ENCODE measurements at regions not wholly inside any gene's neighbourhood (a gene's known extent, or its start where the extent isn't known, plus 50 kb on each side); places are given as distances from the start of the nearest gene placed in this dataset.

DNA sequence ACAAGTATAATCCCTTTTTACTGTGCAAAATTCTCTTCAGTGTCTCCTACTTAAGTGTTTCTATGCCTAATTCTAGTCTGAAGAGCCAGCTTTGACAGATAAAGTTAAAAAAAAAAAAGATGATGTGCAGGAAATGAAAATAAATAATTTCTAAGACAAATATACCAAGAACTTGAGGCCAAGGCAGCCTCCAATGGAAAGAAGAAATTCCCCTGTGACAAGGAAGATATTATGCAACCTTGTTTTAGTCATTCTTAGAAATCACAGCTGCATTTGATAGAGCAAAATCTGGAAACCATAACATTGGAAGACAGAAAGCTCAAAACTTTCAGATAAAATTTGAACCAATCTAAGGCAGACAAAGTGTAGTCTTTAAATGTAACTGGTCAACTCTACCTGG lies 375.9 kb upstream of the TLE4 start:
- no peak for DNase-seq (ENCODE audit: low read depth in 2 of 2)

- DNase-seq (ENCODE audit: low read depth in 2 of 2), result no peak
Observed at GRCh38 chr9:79196606-79197005, 375.2 kb upstream of the TLE4 start.

GRCh38 chr9:79200336-79200735 lies 371.4 kb upstream of the TLE4 start:
- no peak for DNase-seq (ENCODE audit: low read depth in 2 of 2)

- DNase-seq (ENCODE audit: low read depth in 2 of 2), result no peak
Observed at GRCh38 chr9:79201636-79202035, 370.1 kb upstream of the TLE4 start.

GRCh38 chr9:79208791-79209396 lies 362.9 kb upstream of the TLE4 start:
- no peak for DNase-seq (ENCODE audit: low read depth in 2 of 2)

- no peak for DNase-seq (ENCODE audit: low read depth in 2 of 2)
Observed at GRCh38 chr9:79210541-79211243, 361.1 kb upstream of the TLE4 start.

GRCh38 chr9:79213417-79214125 lies 358.2 kb upstream of the TLE4 start:
- no peak for DNase-seq (ENCODE audit: low read depth in 2 of 2)

DNA sequence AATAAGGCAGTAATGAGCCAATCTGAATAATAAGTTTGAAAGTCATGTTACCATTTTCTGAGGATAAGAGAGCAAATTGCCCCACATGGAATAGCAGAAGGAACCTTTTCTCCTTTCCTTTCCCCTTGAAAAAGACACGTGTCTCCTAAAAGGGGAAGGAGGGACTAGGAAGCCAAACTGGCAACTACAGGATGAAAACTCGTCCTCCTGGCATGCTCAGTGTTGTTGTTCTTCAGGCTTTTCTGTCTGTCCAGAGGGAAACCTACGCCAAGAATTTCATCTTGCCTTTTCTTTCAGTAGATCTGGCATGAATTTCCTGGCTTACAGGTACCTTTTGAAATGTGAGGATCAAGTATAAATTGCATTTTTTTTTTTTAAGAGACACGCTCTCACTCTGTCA lies 355.9 kb upstream of the TLE4 start:
- DNase-seq (ENCODE audit: low read depth in 2 of 2), result no peak

- no peak for DNase-seq (ENCODE audit: low read depth in 2 of 2)
Observed at GRCh38 chr9:79220251-79220650, 351.5 kb upstream of the TLE4 start.

DNA sequence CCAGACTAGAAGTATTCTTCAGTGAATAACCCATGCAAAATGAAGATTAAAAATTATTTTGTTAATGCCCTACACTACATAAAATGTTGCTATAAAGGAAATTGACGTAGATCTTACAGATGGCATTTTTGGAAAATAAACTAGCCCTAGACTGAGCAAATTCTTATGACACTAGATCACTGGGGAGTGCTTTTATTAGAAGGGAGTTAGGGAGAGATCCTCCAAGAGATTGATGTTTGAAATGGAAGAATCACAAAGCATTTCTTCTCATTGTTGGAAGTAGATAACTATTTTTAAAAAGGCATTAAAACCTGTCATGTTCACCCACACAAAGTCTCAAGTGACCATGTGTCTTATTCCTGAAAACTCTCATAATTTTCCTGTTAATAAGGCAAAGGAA lies 351.1 kb upstream of the TLE4 start:
- DNase-seq (ENCODE audit: low read depth in 2 of 2), result peak in 1 of 2 donors; percentile 17

GRCh38 chr9:79221084-79221483 lies 350.7 kb upstream of the TLE4 start:
- peak in 1 of 2 donors; percentile 83 for DNase-seq (ENCODE audit: low read depth in 2 of 2)

- DNase-seq (ENCODE audit: low read depth in 2 of 2), result no peak
Observed at GRCh38 chr9:79222483-79222882, 349.3 kb upstream of the TLE4 start.

GRCh38 chr9:79224672-79225433 lies 346.9 kb upstream of the TLE4 start:
- peak in 1 of 2 donors; percentile 66 for DNase-seq (ENCODE audit: low read depth in 2 of 2)

DNA sequence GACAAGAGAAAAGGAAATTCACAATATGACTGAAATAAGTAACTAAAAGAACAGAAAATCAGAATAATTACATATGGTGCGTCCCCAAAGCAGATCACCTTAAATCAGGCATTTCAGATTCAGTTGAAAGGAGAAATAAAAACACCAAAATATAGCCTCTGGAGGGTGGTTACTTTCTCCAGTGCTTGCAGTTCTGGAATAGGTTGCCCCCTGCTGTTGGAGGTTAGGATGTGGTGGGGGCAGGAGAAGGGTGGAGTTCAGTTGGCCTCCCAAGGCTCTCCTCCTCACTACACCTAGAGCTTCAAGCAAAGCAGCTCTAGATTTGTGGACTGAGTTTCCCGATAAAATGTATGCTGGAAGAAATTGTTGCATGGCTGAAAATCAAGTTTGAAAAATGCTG lies 338.2 kb upstream of the TLE4 start:
- peak; percentile 58 to 65 for DNase-seq (ENCODE audit: low read depth in 2 of 2)

- DNase-seq (ENCODE audit: low read depth in 2 of 2), result no peak
Observed at GRCh38 chr9:79236466-79236865, 335.3 kb upstream of the TLE4 start.

DNA sequence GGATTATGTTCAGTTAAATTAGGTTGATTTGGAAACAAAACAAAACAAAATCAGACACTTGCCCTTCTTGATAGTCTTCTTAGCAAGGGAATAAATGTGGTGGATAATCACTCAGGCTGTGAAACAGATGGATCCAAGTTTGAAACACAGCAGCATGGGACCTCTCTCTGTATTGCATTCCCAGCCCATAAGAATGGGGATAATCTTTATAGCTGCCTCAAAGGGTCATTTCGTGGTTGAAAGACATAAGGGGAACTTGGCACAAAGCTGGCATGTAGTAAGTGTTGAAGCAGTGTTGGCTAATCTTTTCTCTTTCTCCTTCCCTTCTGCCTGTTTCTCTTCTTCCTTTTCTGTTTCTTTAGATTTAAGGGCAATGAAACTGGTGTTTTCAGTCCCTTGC lies 333.9 kb upstream of the TLE4 start:
- no peak for DNase-seq (ENCODE audit: low read depth in 2 of 2)

DNA sequence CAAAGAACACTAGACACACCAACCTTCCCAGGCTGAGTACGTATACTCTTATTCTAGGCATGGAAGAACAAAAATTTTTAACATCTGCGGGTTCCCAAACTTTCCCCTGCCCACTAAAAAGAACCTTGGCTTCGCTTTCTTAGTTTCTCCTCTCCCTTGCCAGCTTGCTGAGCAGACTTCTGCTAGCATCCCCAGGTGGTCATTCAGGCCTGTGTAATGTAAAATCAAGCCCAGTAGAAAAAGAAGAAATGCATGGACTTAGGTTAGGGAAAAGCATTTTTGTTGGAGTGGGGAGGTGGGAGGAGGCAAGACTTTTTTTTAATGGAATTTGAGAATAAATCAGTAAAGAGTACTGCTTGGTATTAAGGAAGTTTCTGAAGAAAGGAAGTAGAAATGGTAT lies 331.0 kb upstream of the TLE4 start:
- no peak for DNase-seq (ENCODE audit: low read depth in 2 of 2)

DNA sequence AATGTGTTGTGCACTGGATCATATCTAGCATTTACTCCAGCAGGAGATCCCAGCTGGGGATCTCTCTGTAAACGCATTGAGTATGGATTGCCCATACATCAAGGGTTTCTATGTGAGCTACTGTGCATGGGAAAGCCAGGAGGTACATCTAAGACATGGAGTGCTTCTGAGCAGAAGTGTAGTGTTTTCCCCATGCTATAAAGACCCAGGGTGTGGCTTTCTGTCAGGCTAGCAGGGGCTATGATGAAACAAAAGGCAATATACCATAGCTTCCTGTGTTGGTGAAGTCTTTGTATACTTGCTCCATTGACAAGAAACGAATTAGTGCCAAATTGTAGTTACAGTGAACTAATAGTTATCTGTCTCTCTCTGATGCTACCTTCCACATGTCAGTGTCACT lies 329.3 kb upstream of the TLE4 start:
- DNase-seq (ENCODE audit: low read depth in 2 of 2), result no peak

- no peak for DNase-seq (ENCODE audit: low read depth in 2 of 2)
Observed at GRCh38 chr9:79246170-79246569, 325.6 kb upstream of the TLE4 start.

DNA sequence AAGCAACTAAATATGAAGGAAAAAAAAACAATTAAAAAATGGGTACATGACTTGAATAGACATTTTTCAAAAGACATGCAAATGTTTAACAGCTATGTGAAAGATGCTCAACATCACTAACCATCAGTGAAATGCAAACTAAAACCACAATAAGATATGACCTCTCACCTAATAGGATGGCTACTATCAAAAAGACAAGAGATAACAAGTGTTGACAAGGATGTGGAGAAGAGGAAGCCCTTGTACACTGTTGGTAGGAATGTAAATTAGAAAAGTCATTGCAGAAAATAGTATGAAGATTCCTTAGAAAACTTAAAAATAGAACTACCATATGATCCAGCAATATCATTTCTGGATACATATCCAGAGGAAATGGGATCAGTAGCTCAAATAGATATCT lies 324.7 kb upstream of the TLE4 start:
- DNase-seq (ENCODE audit: low read depth in 2 of 2), result no peak

GRCh38 chr9:79250806-79251205 lies 321.0 kb upstream of the TLE4 start:
- DNase-seq (ENCODE audit: low read depth in 2 of 2), result no peak
